Neural progenitor cell (in vitro differentiated cells): ENCODE measurements at regions not wholly inside any gene's neighbourhood (a gene's known extent, or its start where the extent isn't known, plus 50 kb on each side); places are given as distances from the start of the nearest gene placed in this dataset.

ENCODE experiments used
- DNase-seq: peaks from one replicate; pipeline ENCODE4 v3.0.0-alpha.2; 2016; ENCODE audit warnings: low spot score
- H2AFZ ChIP-seq: fragments of 200-600 bp; sonication (generic); replicated peaks from 2 replicates; pipeline ENCODE4 v1.6.1; 2016; ENCODE audit warnings: antibody characterized with exemption
- H3F3A ChIP-seq: fragments of 200-600 bp; sonication (generic); 2 replicates; pipeline ENCODE4 v1.6.1; 2016; ENCODE audit warnings: antibody characterized with exemption, low read depth
- H3K27ac ChIP-seq: fragments of 200-600 bp; sonication (generic); 2 replicates; pipeline ENCODE4 v1.5.1; 2016; ENCODE audit warnings: mild to moderate bottlenecking
- H3K27me3 ChIP-seq: fragments of 200-600 bp; sonication (generic); 2 replicates; pipeline ENCODE4 v1.6.1; 2016; ENCODE audit warnings: mild to moderate bottlenecking, moderate library complexity
- H3K36me3 ChIP-seq: fragments of 200-600 bp; sonication (generic); 2 replicates; pipeline ENCODE4 v1.5.1; 2016
- H3K4me1 ChIP-seq: fragments of 200-600 bp; sonication (generic); 2 replicates; pipeline ENCODE4 v1.6.1; 2016; ENCODE audit warnings: mixed run types
- H3K4me2 ChIP-seq: fragments of 200-600 bp; sonication (generic); 2 replicates; pipeline ENCODE4 v1.6.1; 2016
- H3K4me3 ChIP-seq: fragments of 200-600 bp; sonication (generic); 2 replicates; pipeline ENCODE4 v1.5.1; 2016
- H3K79me2 ChIP-seq: fragments of 200-600 bp; sonication (generic); 2 replicates; pipeline ENCODE4 v1.6.1; 2016; ENCODE audit warnings: low read depth
- H3K9ac ChIP-seq: fragments of 200-600 bp; sonication (generic); 2 replicates; pipeline ENCODE4 v1.6.1; 2016
- H3K9me3 ChIP-seq: fragments of 200-600 bp; sonication (generic); 2 replicates; pipeline ENCODE4 v1.5.1; 2016; ENCODE audit warnings: low read depth
- H4K20me1 ChIP-seq: fragments of 200-600 bp; sonication (generic); 2 replicates; pipeline ENCODE4 v1.6.1; 2016; ENCODE audit warnings: low read depth
- H3K27ac Mint-ChIP-seq: 3 replicates; pipeline ENCODE4 v1.8.0; 2021; ENCODE audit warnings: mixed read lengths
- H3K27me3 Mint-ChIP-seq: 2 replicates; pipeline ENCODE4 v1.8.0; 2022; ENCODE audit warnings: low read depth, mild to moderate bottlenecking, inconsistent platforms, moderate library complexity, mixed read lengths; ENCODE audit not compliant: insufficient read depth
- H3K36me3 Mint-ChIP-seq: 3 replicates; pipeline ENCODE4 v1.8.0; 2021; ENCODE audit warnings: mixed read lengths
- H3K4me1 Mint-ChIP-seq: 3 replicates; pipeline ENCODE4 v1.8.0; 2021; ENCODE audit warnings: mixed read lengths
- H3K4me3 Mint-ChIP-seq: 3 replicates; pipeline ENCODE4 v1.8.0; 2021; ENCODE audit warnings: mild to moderate bottlenecking, moderate library complexity, mixed read lengths
- H3K9me3 Mint-ChIP-seq: 3 replicates; pipeline ENCODE4 v1.8.0; 2020; ENCODE audit warnings: mixed read lengths
- EZH2 ChIP-seq: fragments of 200-600 bp; sonication (generic); IDR thresholded peaks from 2 replicates; pipeline ENCODE4 v1.6.1; 2017; ENCODE audit warnings: antibody characterized with exemption, mild to moderate bottlenecking, moderate library complexity
- EZH2phosphoT487 ChIP-seq: fragments of 200-600 bp; sonication (generic); IDR thresholded peaks from 2 replicates; pipeline ENCODE4 v1.6.1; 2017; ENCODE audit warnings: antibody characterized with exemption
- TF ChIP-seq, protein P1 (sequence below): fragments of 200-600 bp; sonication (generic); IDR thresholded peaks from 2 replicates; pipeline ENCODE4 v1.5.1; 2017; ENCODE audit warnings: antibody characterized with exemption, mild to moderate bottlenecking

DNA sequence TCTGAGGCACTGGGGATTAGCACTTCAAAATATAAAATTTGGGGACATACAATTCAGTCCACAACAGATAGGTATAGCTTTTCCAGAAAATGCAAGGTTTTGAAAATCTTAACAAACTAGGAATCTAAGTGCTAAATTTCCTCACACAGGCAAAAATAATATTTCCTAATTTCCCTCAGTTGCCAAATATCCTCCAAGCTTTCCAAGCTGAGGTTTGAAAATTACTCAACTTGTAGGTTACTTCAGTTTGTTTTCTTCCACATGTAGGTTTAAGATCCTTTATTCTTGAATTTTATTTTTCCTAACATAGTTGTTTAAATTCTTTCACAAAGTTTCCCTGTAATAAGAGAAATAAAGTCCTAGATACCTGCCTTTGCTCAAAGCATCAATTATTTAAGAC lies 192.9 kb upstream of the NRXN1 start:
- Histone ChIP-seq H3K79me2 (no peaks in the 10 kb centered on the region), H3K36me3 (no peaks in the 10 kb centered on the region), H3K9ac (no peak overlapping the region), H3K27ac (no peak overlapping the region), H3K4me2 (no peak overlapping the region), H3K4me3 (no peak overlapping the region), H4K20me1 (no peaks in the 10 kb centered on the region), H3K9me3 (no peaks in the 10 kb centered on the region), H2AFZ (no peak overlapping the region), H3K27me3 (no peaks in the 10 kb centered on the region), H3K4me1 (no peaks in the 10 kb centered on the region), H3F3A (no peaks in the 10 kb centered on the region)
- DNase-seq, result no peak
- Mint-ChIP-seq H3K4me3 (no peak overlapping the region), H3K9me3 (no peaks in the 10 kb centered on the region), H3K27me3 (peaks cover 2% of the 10 kb centered on the region), H3K4me1 (no peaks in the 10 kb centered on the region), H3K27ac (no peak overlapping the region), H3K36me3 (no peaks in the 10 kb centered on the region)
- no peak for TF ChIP-seq EZH2phosphoT487
- TF ChIP-seq, protein P1, sequence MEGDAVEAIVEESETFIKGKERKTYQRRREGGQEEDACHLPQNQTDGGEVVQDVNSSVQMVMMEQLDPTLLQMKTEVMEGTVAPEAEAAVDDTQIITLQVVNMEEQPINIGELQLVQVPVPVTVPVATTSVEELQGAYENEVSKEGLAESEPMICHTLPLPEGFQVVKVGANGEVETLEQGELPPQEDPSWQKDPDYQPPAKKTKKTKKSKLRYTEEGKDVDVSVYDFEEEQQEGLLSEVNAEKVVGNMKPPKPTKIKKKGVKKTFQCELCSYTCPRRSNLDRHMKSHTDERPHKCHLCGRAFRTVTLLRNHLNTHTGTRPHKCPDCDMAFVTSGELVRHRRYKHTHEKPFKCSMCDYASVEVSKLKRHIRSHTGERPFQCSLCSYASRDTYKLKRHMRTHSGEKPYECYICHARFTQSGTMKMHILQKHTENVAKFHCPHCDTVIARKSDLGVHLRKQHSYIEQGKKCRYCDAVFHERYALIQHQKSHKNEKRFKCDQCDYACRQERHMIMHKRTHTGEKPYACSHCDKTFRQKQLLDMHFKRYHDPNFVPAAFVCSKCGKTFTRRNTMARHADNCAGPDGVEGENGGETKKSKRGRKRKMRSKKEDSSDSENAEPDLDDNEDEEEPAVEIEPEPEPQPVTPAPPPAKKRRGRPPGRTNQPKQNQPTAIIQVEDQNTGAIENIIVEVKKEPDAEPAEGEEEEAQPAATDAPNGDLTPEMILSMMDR, result no peak
- no peak for TF ChIP-seq EZH2

- no peak overlapping the region for H3K4me2 ChIP-seq
- H3K27ac Mint-ChIP-seq, result no peak overlapping the region
- no peaks in the 10 kb centered on the region for H3K4me1 ChIP-seq
- H2AFZ ChIP-seq, result no peak overlapping the region
- H3K4me1 Mint-ChIP-seq, result peaks cover 3% of the 10 kb centered on the region
- peaks cover 2% of the 10 kb centered on the region for H3K27me3 Mint-ChIP-seq
- H3K27ac ChIP-seq, result no peak overlapping the region
- no peak overlapping the region for H3K4me3 Mint-ChIP-seq
- H3K36me3 ChIP-seq, result no peaks in the 10 kb centered on the region
- H3K27me3 ChIP-seq, result no peaks in the 10 kb centered on the region
- H3K9me3 ChIP-seq, result no peaks in the 10 kb centered on the region
- no peaks in the 10 kb centered on the region for H3K36me3 Mint-ChIP-seq
- H3K79me2 ChIP-seq, result no peaks in the 10 kb centered on the region
- no peaks in the 10 kb centered on the region for H3F3A ChIP-seq
- no peak overlapping the region for H3K4me3 ChIP-seq
- H4K20me1 ChIP-seq, result no peaks in the 10 kb centered on the region
- DNase-seq, result no peak
- H3K9ac ChIP-seq, result no peak overlapping the region
- H3K9me3 Mint-ChIP-seq, result no peaks in the 10 kb centered on the region
- TF ChIP-seq EZH2phosphoT487 (no peak), EZH2 (no peak)
- TF ChIP-seq, protein P1, result no peak
Observed at GRCh38 chr2:51222106-51222505, 190.2 kb upstream of the NRXN1 start.

DNA sequence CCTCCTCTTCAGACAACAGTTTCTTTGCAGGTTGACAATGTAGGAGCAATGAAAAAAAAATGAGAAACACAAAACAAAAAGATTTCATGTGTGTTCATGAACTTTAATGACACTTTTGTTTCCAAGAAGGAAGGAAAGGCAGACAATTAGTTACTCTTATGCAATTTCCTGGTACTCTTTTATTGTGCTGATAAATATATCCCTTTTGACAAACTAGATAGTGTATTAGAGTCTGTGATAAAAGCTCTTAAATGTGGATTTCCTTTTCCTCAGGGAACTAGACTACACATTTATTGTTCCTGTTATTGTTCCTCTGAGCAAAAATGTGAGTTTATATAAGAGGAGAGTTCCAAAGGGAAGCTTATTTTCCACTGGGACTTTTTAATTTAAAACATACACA lies 188.7 kb upstream of the NRXN1 start:
- no peak overlapping the region for H2AFZ ChIP-seq
- H4K20me1 ChIP-seq, result no peaks in the 10 kb centered on the region
- no peaks in the 10 kb centered on the region for H3K4me1 ChIP-seq
- H3K9me3 ChIP-seq, result no peaks in the 10 kb centered on the region
- H3K27ac ChIP-seq, result no peak overlapping the region
- no peak for DNase-seq
- H3K36me3 ChIP-seq, result no peaks in the 10 kb centered on the region
- no peaks in the 10 kb centered on the region for H3K79me2 ChIP-seq
- H3K27me3 ChIP-seq, result no peaks in the 10 kb centered on the region
- TF ChIP-seq, protein P1, result no peak
- no peak for TF ChIP-seq EZH2phosphoT487
- TF ChIP-seq EZH2, result no peak
- H3K9me3 Mint-ChIP-seq, result no peaks in the 10 kb centered on the region
- H3K27ac Mint-ChIP-seq, result no peak overlapping the region
- no peak overlapping the region for H3K4me3 ChIP-seq
- no peak overlapping the region for H3K4me3 Mint-ChIP-seq
- no peaks in the 10 kb centered on the region for H3F3A ChIP-seq
- H3K4me1 Mint-ChIP-seq, result peaks cover 3% of the 10 kb centered on the region
- peaks cover 2% of the 10 kb centered on the region for H3K27me3 Mint-ChIP-seq
- no peak overlapping the region for H3K4me2 ChIP-seq
- no peak overlapping the region for H3K9ac ChIP-seq
- no peaks in the 10 kb centered on the region for H3K36me3 Mint-ChIP-seq

GRCh38 chr2:51220080-51220479 lies 188.1 kb upstream of the NRXN1 start:
- H3K27me3 Mint-ChIP-seq, result no peaks in the 10 kb centered on the region
- Histone ChIP-seq H3K27me3 (no peaks in the 10 kb centered on the region), H4K20me1 (no peaks in the 10 kb centered on the region), H3K4me1 (no peaks in the 10 kb centered on the region), H3K36me3 (no peaks in the 10 kb centered on the region), H3K9me3 (no peaks in the 10 kb centered on the region), H3K27ac (no peak overlapping the region), H3K9ac (no peak overlapping the region), H3K79me2 (no peaks in the 10 kb centered on the region), H3K4me3 (no peak overlapping the region), H3K4me2 (no peak overlapping the region), H3F3A (no peaks in the 10 kb centered on the region), H2AFZ (peak overlapping the region; percentile 61)
- no peak overlapping the region for H3K27ac Mint-ChIP-seq
- H3K4me3 Mint-ChIP-seq, result no peak overlapping the region
- H3K4me1 Mint-ChIP-seq, result peaks cover 3% of the 10 kb centered on the region
- H3K36me3 Mint-ChIP-seq, result no peaks in the 10 kb centered on the region
- H3K9me3 Mint-ChIP-seq, result no peaks in the 10 kb centered on the region
- TF ChIP-seq, protein P1, result no peak
- TF ChIP-seq EZH2 (no peak), EZH2phosphoT487 (no peak)
- DNase-seq, result no peak
